ENCODE measurements at regions not wholly inside any gene's neighbourhood (a gene's known extent, or its start where the extent isn't known, plus 50 kb on each side); places are given as distances from the start of the nearest gene placed in this dataset.

GRCh38 chr9:89696780-89697179, 92.0 kb downstream of the GADD45G start:
- TF ChIP-seq, protein P1, sequence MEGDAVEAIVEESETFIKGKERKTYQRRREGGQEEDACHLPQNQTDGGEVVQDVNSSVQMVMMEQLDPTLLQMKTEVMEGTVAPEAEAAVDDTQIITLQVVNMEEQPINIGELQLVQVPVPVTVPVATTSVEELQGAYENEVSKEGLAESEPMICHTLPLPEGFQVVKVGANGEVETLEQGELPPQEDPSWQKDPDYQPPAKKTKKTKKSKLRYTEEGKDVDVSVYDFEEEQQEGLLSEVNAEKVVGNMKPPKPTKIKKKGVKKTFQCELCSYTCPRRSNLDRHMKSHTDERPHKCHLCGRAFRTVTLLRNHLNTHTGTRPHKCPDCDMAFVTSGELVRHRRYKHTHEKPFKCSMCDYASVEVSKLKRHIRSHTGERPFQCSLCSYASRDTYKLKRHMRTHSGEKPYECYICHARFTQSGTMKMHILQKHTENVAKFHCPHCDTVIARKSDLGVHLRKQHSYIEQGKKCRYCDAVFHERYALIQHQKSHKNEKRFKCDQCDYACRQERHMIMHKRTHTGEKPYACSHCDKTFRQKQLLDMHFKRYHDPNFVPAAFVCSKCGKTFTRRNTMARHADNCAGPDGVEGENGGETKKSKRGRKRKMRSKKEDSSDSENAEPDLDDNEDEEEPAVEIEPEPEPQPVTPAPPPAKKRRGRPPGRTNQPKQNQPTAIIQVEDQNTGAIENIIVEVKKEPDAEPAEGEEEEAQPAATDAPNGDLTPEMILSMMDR (conservative IDR thresholded peaks at IDR 0.05 in 1 of 2, IDR thresholded peaks at IDR 0.05 in 1 of 2; ENCODE audit: extremely low read depth in 1 of 2, insufficient read depth in 1 of 2, low read depth in 1 of 2, low read length in 2 of 2): no peak
- TF ChIP-seq EZH2 (IDR thresholded peaks at IDR 0.05; ENCODE audit: borderline replicate concordance, low read length): no peak

Measured in mammary epithelial cell (primary cell).